Endothelial cell of umbilical vein (primary cell): ENCODE measurements at regions not wholly inside any gene's neighbourhood (a gene's known extent, or its start where the extent isn't known, plus 50 kb on each side); places are given as distances from the start of the nearest gene placed in this dataset.

Experiments used
- EZH2 ChIP-seq: IDR thresholded peaks from 2 replicates; pipeline ENCODE4 v1.6.1; 2012; ENCODE audit warnings: borderline replicate concordance, low read depth, mild to moderate bottlenecking, moderate library complexity, low read length, inconsistent platforms; ENCODE audit not compliant: severe bottlenecking
- FOS ChIP-seq: IDR thresholded peaks from 2 replicates; pipeline ENCODE4 v1.6.1; 2011; ENCODE audit warnings: mild to moderate bottlenecking, low read length, moderate library complexity, borderline replicate concordance; ENCODE audit not compliant: insufficient read depth
- GATA2 ChIP-seq: IDR thresholded peaks from 2 replicates; pipeline ENCODE4 v1.7.0; 2011; ENCODE audit warnings: low read depth, mild to moderate bottlenecking, moderate library complexity, mixed read lengths, low read length; ENCODE audit not compliant: insufficient read length, insufficient read depth
- MYC ChIP-seq: IDR thresholded peaks from one replicate; pipeline ENCODE4 v1.6.1; 2011; ENCODE audit warnings: mild to moderate bottlenecking, low read depth, low read length
- POLR2A ChIP-seq: IDR thresholded peaks from 2 replicates; pipeline ENCODE4 v1.6.1; 2012; ENCODE audit warnings: low read depth, mild to moderate bottlenecking, control low read depth, low read length
- POLR2AphosphoS5 ChIP-seq: IDR thresholded peaks from 2 replicates; pipeline ENCODE4 v1.6.1; 2012; ENCODE audit warnings: low read depth, mild to moderate bottlenecking, control low read depth, low read length, moderate library complexity; ENCODE audit not compliant: insufficient read depth
- TF ChIP-seq, protein P1 (sequence below), 2 donors: IDR thresholded peaks; 1 replicate in 1 of 2; 2 replicates in 1 of 2; pipeline ENCODE4 v1.5.1; 2011; ENCODE audit warnings: low read length in 2 of 2, mild to moderate bottlenecking in 2 of 2, moderate library complexity in 2 of 2, control low read depth in 1 of 2, inconsistent platforms in 1 of 2, low read depth in 1 of 2; ENCODE audit not compliant: insufficient read depth in 1 of 2; ENCODE audit errors: extremely low read depth in 1 of 2

DNA sequence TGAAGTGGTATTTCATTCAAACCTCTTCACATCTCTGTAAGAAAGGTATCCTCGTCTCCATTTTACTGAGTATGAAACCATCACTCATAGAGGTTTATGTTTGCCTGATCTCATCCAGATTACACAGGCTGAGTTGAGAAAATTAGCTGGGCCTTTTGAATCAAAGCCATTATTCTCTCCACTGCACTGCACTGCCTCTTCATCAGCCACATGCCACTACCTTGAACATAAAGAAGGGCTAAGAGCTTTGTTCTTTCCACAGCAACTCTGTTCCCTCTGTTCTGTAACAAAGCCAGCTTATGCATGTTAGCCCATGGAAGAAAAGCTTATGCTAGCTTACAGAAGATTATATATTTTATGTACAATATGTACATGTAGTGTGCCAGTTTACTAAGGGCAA lies 362.6 kb upstream of the DLGAP1 start:
- TF ChIP-seq, protein P1, sequence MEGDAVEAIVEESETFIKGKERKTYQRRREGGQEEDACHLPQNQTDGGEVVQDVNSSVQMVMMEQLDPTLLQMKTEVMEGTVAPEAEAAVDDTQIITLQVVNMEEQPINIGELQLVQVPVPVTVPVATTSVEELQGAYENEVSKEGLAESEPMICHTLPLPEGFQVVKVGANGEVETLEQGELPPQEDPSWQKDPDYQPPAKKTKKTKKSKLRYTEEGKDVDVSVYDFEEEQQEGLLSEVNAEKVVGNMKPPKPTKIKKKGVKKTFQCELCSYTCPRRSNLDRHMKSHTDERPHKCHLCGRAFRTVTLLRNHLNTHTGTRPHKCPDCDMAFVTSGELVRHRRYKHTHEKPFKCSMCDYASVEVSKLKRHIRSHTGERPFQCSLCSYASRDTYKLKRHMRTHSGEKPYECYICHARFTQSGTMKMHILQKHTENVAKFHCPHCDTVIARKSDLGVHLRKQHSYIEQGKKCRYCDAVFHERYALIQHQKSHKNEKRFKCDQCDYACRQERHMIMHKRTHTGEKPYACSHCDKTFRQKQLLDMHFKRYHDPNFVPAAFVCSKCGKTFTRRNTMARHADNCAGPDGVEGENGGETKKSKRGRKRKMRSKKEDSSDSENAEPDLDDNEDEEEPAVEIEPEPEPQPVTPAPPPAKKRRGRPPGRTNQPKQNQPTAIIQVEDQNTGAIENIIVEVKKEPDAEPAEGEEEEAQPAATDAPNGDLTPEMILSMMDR (IDR thresholded peaks at IDR 0.05; ENCODE audit: extremely low read depth in 1 of 2, insufficient read depth in 1 of 2, low read depth in 1 of 2, low read length in 2 of 2), result no peak
- TF ChIP-seq EZH2, result no peak
- TF ChIP-seq POLR2AphosphoS5, result no peak
- no peak for TF ChIP-seq POLR2A
- TF ChIP-seq MYC, result no peak
- no peak for TF ChIP-seq FOS
- no peak for TF ChIP-seq GATA2
